IMR-90 (cell line): ENCODE measurements at regions not wholly inside any gene's neighbourhood (a gene's known extent, or its start where the extent isn't known, plus 50 kb on each side); places are given as distances from the start of the nearest gene placed in this dataset.

ENCODE experiments used
- ATAC-seq: fragments of 200-7000 bp; cut with Tn5 transposase; 2 replicates; pipeline ENCODE4 v1.9.1; 2020; ENCODE audit warnings: low read depth, mild to moderate bottlenecking, moderate library complexity
- BruUV-seq: library from RNA; stranded (reverse); fragments of 400-500 nt; replicated peaks from 2 replicates; lab custom pipeline; 2021; lab: Mats Ljungman, UMichigan
- CTCF ChIA-PET: fragments of 300-600 bp; formaldehyde crosslinking; extraction: SDS; loops from one replicate; lab custom pipeline; 2021; ENCODE audit warnings: antibody characterized with exemption; lab: Yijun Ruan, JAX
- POLR2A ChIA-PET: fragments of 300-600 bp; sonication (Branson Sonifier 250); formaldehyde crosslinking; loops from one replicate; lab custom pipeline; 2022; ENCODE audit warnings: antibody characterized with exemption; ENCODE audit not compliant: unreplicated experiment; lab: Charles Lee
- DNase-seq: peaks from one replicate; pipeline ENCODE4 v3.0.0; 2013
- H2AFZ ChIP-seq: replicated peaks from 2 replicates; pipeline ENCODE3; 2013; ENCODE audit warnings: low read length, mild to moderate bottlenecking; ENCODE audit not compliant: poor library complexity
- H2AK5ac ChIP-seq: 2 replicates; pipeline ENCODE4 v1.6.1; 2013; ENCODE audit warnings: low read depth, low read length, inconsistent platforms
- H2AK9ac ChIP-seq: replicated peaks from 2 replicates; pipeline ENCODE3; 2013; ENCODE audit warnings: mild to moderate bottlenecking, low read depth, low read length, moderate library complexity; ENCODE audit not compliant: poor library complexity
- H2BK120ac ChIP-seq: 2 replicates; pipeline ENCODE4 v1.6.1; 2013; ENCODE audit warnings: low read depth, low read length, inconsistent platforms
- H2BK15ac ChIP-seq: 3 replicates; pipeline ENCODE4 v1.6.1; 2013; ENCODE audit warnings: low read depth, low read length, inconsistent platforms
- H2BK20ac ChIP-seq: 2 replicates; pipeline ENCODE4 v1.6.1; 2013; ENCODE audit warnings: low read depth, mild to moderate bottlenecking, inconsistent platforms, low read length, moderate library complexity
- H2BK5ac ChIP-seq: 2 replicates; pipeline ENCODE4 v1.6.1; 2013; ENCODE audit warnings: mild to moderate bottlenecking, low read depth, low read length, inconsistent platforms; ENCODE audit not compliant: poor library complexity, severe bottlenecking
- H3K14ac ChIP-seq: replicated peaks from 2 replicates; pipeline ENCODE4 v1.6.1; 2013; ENCODE audit warnings: low read depth, low read length, inconsistent platforms
- H3K18ac ChIP-seq: 2 replicates; pipeline ENCODE4 v1.6.1; 2013; ENCODE audit warnings: low read depth, low read length, control low read depth
- H3K23ac ChIP-seq: 2 replicates; pipeline ENCODE4 v1.6.1; 2013; ENCODE audit warnings: low read depth, low read length, inconsistent platforms
- H3K27ac ChIP-seq: 2 replicates; pipeline ENCODE4 v1.5.1; 2013; ENCODE audit warnings: mild to moderate bottlenecking, control low read depth, low read length; ENCODE audit not compliant: insufficient read depth
- H3K27me3 ChIP-seq: 2 replicates; pipeline ENCODE4 v1.6.1; 2013; ENCODE audit warnings: low read length; ENCODE audit not compliant: control insufficient read depth, insufficient read depth
- H3K36me3 ChIP-seq: 2 replicates; pipeline ENCODE4 v1.6.1; 2013; ENCODE audit warnings: low read length, mixed read lengths; ENCODE audit not compliant: control insufficient read depth, insufficient read depth
- H3K4ac ChIP-seq: 2 replicates; pipeline ENCODE4 v1.6.1; 2013; ENCODE audit warnings: low read depth, low read length, inconsistent platforms
- H3K4me1 ChIP-seq: 2 replicates; pipeline ENCODE4 v1.6.1; 2013; ENCODE audit warnings: low read length, mixed read lengths; ENCODE audit not compliant: control insufficient read depth, insufficient read depth
- H3K4me2 ChIP-seq: 2 replicates; pipeline ENCODE4 v1.6.1; 2013; ENCODE audit warnings: low read depth, mild to moderate bottlenecking, control low read depth, low read length, moderate library complexity
- H3K4me3 ChIP-seq: 2 replicates; pipeline ENCODE4 v1.5.1; 2013; ENCODE audit warnings: low read depth, mild to moderate bottlenecking, control low read depth, low read length, moderate library complexity; ENCODE audit not compliant: insufficient read depth
- H3K56ac ChIP-seq: 2 replicates; pipeline ENCODE4 v1.6.1; 2013; ENCODE audit warnings: low read length, inconsistent platforms; ENCODE audit not compliant: insufficient read depth; ENCODE audit errors: extremely low read depth
- H3K79me1 ChIP-seq, 2 experiments: 2 replicates each; pipeline ENCODE4 v1.6.1; 2013; ENCODE audit warnings: low read length in 2 of 2, inconsistent platforms in 1 of 2, low read depth in 1 of 2
- H3K9ac ChIP-seq: 2 replicates; pipeline ENCODE4 v1.6.1; 2013; ENCODE audit warnings: low read depth, low read length, control low read depth
- H3K9me1 ChIP-seq: 2 replicates; pipeline ENCODE4 v1.6.1; 2013; ENCODE audit warnings: low read length, inconsistent platforms; ENCODE audit not compliant: insufficient read depth
- H3K9me3 ChIP-seq: 2 replicates; pipeline ENCODE4 v1.6.1; 2013; ENCODE audit warnings: low read length; ENCODE audit not compliant: control insufficient read depth, insufficient read depth
- H4K20me1 ChIP-seq: 2 replicates; pipeline ENCODE4 v1.6.1; 2013; ENCODE audit warnings: low read length, inconsistent platforms; ENCODE audit not compliant: insufficient read depth
- H4K5ac ChIP-seq: 2 replicates; pipeline ENCODE4 v1.6.1; 2013; ENCODE audit warnings: mild to moderate bottlenecking, low read depth, low read length, control low read depth
- H4K8ac ChIP-seq, 2 experiments: 2 replicates each; pipeline ENCODE4 v1.6.1; 2013; ENCODE audit warnings: low read depth in 2 of 2, low read length in 2 of 2, control low read depth in 1 of 2, inconsistent platforms in 1 of 2
- H4K91ac ChIP-seq: 2 replicates; pipeline ENCODE4 v1.6.1; 2013; ENCODE audit warnings: low read depth, low read length, inconsistent platforms; ENCODE audit not compliant: insufficient read depth
- BHLHE40 ChIP-seq: fragments of 150-350 bp; IDR thresholded peaks from 2 replicates; pipeline ENCODE4 v1.6.1; 2016; ENCODE audit warnings: mild to moderate bottlenecking, low read depth, low read length
- CEBPB ChIP-seq: IDR thresholded peaks from 2 replicates; pipeline ENCODE4 v1.6.1; 2012; ENCODE audit warnings: low read depth, low read length, improper control_type of control experiment
- FOS ChIP-seq: fragments of 150-350 bp; IDR thresholded peaks from 2 replicates; pipeline ENCODE4 v1.6.1; 2016; ENCODE audit warnings: low read depth, low read length
- POLR2A ChIP-seq: IDR thresholded peaks from 2 replicates; pipeline ENCODE4 v1.6.1; 2012; ENCODE audit warnings: mild to moderate bottlenecking, low read depth, low read length
- RFX5 ChIP-seq: IDR thresholded peaks from 2 replicates; pipeline ENCODE4 v1.8.0; 2012; ENCODE audit warnings: low read depth, mild to moderate bottlenecking, low read length, moderate library complexity
- dilution Hi-C: fragments of 300-500 bp; cut with HindIII; formaldehyde crosslinking; loops from one replicate; pipeline ENCODE4 v1.14.3; 2018; ENCODE audit warnings: low sequenced_read_pairs; ENCODE audit not compliant: unreplicated experiment
- in situ Hi-C: fragments of 300-500 bp; cut with MboI; formaldehyde crosslinking; loops from 3 replicates; pipeline ENCODE4 v1.14.3; 2019; ENCODE audit warnings: low sequenced_read_pairs, inconsistent platforms, mixed read lengths
- intact Hi-C: fragments of 100-400 bp; cut with micrococcal nuclease; formaldehyde crosslinking; loops from 2 replicates; pipeline ENCODE4 v1.10.0; 2022
- TF ChIP-seq, protein P1 (sequence below): fragments of 150-350 bp; IDR thresholded peaks from 2 replicates; pipeline ENCODE4 v1.6.1; 2016; ENCODE audit warnings: low read depth, mild to moderate bottlenecking, low read length, moderate library complexity, borderline replicate concordance
- TF ChIP-seq, protein P2 (sequence below): fragments of 150-350 bp; IDR thresholded peaks from 2 replicates; pipeline ENCODE4 v1.6.1; 2017; ENCODE audit warnings: mild to moderate bottlenecking, antibody characterized with exemption, low read length, low read depth
- TF ChIP-seq, protein P3 (sequence below): conservative IDR thresholded peaks from 2 replicates; pipeline ENCODE4 v1.5.1; 2012; ENCODE audit warnings: mild to moderate bottlenecking, low read depth, low read length, improper control_type of control experiment

DNA sequence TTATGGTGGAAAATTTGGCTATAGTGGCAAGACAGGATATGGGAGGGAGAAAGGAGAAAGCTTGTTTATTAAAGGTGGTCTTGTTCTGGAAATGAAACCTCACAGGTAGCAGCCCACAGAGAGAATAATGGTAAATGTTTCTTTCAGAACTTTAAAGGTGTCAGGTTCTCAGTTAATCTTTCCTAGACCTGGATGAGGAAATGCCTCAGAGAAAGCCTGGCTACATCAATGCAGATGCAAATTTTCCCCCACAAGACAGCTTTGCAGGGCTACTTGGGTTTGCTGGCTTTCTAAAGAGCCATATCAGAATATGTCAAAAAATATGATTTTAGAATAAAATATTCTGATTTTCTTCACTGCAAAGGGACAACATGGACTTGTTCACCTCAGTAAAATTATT, 715.0 kb downstream of the FAM133A start:
- no peak overlapping the region for H3K4me2 ChIP-seq
- no peak overlapping the region for H3K4ac ChIP-seq
- no peak overlapping the region for H3K18ac ChIP-seq
- BruUV-seq = no TSS peak
- H3K9ac ChIP-seq = no peak overlapping the region
- H3K9me3 ChIP-seq = peaks cover 2% of the 10 kb centered on the region; the same call in 1 of the 2 replicates
- in situ Hi-C loops (no loop called here), intact Hi-C loops (no loop called here), dilution Hi-C loops (no loop called here)
- POLR2A ChIA-PET = no interaction called here
- H2BK15ac ChIP-seq = no peak overlapping the region
- ATAC-seq = no peak
- no peak overlapping the region for H2AK9ac ChIP-seq
- no peaks in the 10 kb centered on the region for H3K27me3 ChIP-seq
- H2AFZ ChIP-seq = no peak overlapping the region
- no peaks in the 10 kb centered on the region for H3K9me1 ChIP-seq
- H2BK120ac ChIP-seq = no peak overlapping the region
- no peak for TF ChIP-seq FOS
- no peak for TF ChIP-seq RFX5
- no peak for TF ChIP-seq BHLHE40
- TF ChIP-seq, protein P1, sequence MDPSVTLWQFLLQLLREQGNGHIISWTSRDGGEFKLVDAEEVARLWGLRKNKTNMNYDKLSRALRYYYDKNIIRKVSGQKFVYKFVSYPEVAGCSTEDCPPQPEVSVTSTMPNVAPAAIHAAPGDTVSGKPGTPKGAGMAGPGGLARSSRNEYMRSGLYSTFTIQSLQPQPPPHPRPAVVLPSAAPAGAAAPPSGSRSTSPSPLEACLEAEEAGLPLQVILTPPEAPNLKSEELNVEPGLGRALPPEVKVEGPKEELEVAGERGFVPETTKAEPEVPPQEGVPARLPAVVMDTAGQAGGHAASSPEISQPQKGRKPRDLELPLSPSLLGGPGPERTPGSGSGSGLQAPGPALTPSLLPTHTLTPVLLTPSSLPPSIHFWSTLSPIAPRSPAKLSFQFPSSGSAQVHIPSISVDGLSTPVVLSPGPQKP = no peak
- no peak for TF ChIP-seq POLR2A
- no peak for TF ChIP-seq CEBPB
- TF ChIP-seq, protein P2, sequence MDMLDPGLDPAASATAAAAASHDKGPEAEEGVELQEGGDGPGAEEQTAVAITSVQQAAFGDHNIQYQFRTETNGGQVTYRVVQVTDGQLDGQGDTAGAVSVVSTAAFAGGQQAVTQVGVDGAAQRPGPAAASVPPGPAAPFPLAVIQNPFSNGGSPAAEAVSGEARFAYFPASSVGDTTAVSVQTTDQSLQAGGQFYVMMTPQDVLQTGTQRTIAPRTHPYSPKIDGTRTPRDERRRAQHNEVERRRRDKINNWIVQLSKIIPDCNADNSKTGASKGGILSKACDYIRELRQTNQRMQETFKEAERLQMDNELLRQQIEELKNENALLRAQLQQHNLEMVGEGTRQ = no peak
- TF ChIP-seq, protein P3, sequence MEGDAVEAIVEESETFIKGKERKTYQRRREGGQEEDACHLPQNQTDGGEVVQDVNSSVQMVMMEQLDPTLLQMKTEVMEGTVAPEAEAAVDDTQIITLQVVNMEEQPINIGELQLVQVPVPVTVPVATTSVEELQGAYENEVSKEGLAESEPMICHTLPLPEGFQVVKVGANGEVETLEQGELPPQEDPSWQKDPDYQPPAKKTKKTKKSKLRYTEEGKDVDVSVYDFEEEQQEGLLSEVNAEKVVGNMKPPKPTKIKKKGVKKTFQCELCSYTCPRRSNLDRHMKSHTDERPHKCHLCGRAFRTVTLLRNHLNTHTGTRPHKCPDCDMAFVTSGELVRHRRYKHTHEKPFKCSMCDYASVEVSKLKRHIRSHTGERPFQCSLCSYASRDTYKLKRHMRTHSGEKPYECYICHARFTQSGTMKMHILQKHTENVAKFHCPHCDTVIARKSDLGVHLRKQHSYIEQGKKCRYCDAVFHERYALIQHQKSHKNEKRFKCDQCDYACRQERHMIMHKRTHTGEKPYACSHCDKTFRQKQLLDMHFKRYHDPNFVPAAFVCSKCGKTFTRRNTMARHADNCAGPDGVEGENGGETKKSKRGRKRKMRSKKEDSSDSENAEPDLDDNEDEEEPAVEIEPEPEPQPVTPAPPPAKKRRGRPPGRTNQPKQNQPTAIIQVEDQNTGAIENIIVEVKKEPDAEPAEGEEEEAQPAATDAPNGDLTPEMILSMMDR = no peak
- no peak overlapping the region for H2AK5ac ChIP-seq
- no peak overlapping the region for H3K27ac ChIP-seq
- no peaks in the 10 kb centered on the region for H3K4me1 ChIP-seq
- no peaks in the 10 kb centered on the region for H3K36me3 ChIP-seq
- no peak overlapping the region for H3K56ac ChIP-seq
- DNase-seq = no peak
- H3K4me3 ChIP-seq = no peak overlapping the region
- no peak overlapping the region for H4K8ac ChIP-seq
- H2BK20ac ChIP-seq = no peak overlapping the region
- no peak overlapping the region for H4K91ac ChIP-seq
- H3K79me1 ChIP-seq = no peaks in the 10 kb centered on the region
- H2BK5ac ChIP-seq = no peak overlapping the region
- no peaks in the 10 kb centered on the region for H4K20me1 ChIP-seq
- H3K14ac ChIP-seq = no peak overlapping the region
- no peak overlapping the region for H4K5ac ChIP-seq
- CTCF ChIA-PET = no interaction called here
- H3K23ac ChIP-seq = no peak overlapping the region
